Suprapubic skin (tissue), 4 donors: ENCODE measurements at regions not wholly inside any gene's neighbourhood (a gene's known extent, or its start where the extent isn't known, plus 50 kb on each side); places are given as distances from the start of the nearest gene placed in this dataset.

Experiments
- EP300 ChIP-seq: sonication (generic); formaldehyde crosslinking; IDR thresholded peaks from one replicate; pipeline ENCODE4 v1.6.1; 2017; ENCODE audit warnings: antibody characterized with exemption
- POLR2A ChIP-seq, 2 donors: fragments of 450-650 bp; IDR thresholded peaks; one replicate each; pipeline ENCODE4 v1.6.1; 2017; ENCODE audit warnings: antibody characterized with exemption in 2 of 2, mild to moderate bottlenecking in 2 of 2, moderate library complexity in 2 of 2
- POLR2AphosphoS5 ChIP-seq, 3 donors: sonication (generic); formaldehyde crosslinking; IDR thresholded peaks; one replicate each; pipeline ENCODE4 v1.6.1; 2017; ENCODE audit warnings: antibody characterized with exemption in 3 of 3
- TF ChIP-seq, protein P1 (sequence below), 2 donors: fragments of 200-600 bp in 1 of 2; fragments of 450-650 bp in 1 of 2; sonication (generic) in 1 of 2; IDR thresholded peaks; one replicate each; pipeline ENCODE4 v1.5.1; 2016 to 2019; ENCODE audit warnings: antibody characterized with exemption in 2 of 2, mild to moderate bottlenecking in 1 of 2, moderate library complexity in 1 of 2

GRCh38 chr17:52233632-52234031 lies 75.1 kb upstream of the CA10 start:
- no peak for TF ChIP-seq POLR2A (IDR thresholded peaks at IDR 0.05)
- TF ChIP-seq, protein P1, sequence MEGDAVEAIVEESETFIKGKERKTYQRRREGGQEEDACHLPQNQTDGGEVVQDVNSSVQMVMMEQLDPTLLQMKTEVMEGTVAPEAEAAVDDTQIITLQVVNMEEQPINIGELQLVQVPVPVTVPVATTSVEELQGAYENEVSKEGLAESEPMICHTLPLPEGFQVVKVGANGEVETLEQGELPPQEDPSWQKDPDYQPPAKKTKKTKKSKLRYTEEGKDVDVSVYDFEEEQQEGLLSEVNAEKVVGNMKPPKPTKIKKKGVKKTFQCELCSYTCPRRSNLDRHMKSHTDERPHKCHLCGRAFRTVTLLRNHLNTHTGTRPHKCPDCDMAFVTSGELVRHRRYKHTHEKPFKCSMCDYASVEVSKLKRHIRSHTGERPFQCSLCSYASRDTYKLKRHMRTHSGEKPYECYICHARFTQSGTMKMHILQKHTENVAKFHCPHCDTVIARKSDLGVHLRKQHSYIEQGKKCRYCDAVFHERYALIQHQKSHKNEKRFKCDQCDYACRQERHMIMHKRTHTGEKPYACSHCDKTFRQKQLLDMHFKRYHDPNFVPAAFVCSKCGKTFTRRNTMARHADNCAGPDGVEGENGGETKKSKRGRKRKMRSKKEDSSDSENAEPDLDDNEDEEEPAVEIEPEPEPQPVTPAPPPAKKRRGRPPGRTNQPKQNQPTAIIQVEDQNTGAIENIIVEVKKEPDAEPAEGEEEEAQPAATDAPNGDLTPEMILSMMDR (IDR thresholded peaks at IDR 0.05) = no peak
- no peak for TF ChIP-seq POLR2AphosphoS5 (IDR thresholded peaks at IDR 0.05)
- TF ChIP-seq EP300 = no peak
